HEK293 (cell line): ENCODE measurements at regions not wholly inside any gene's neighbourhood (a gene's known extent, or its start where the extent isn't known, plus 50 kb on each side); places are given as distances from the start of the nearest gene placed in this dataset.

Source experiments
- CTCF ChIA-PET: fragments of 350-600 bp; formaldehyde crosslinking; extraction: SDS; loops from one replicate; lab custom pipeline; 2021; ENCODE audit warnings: antibody characterized with exemption; lab: Yijun Ruan, JAX
- POLR2A ChIA-PET: fragments of 300-600 bp; formaldehyde crosslinking; extraction: SDS; loops from one replicate; lab custom pipeline; 2020; ENCODE audit warnings: antibody characterized with exemption, inconsistent platforms; lab: Yijun Ruan, JAX
- H3K27ac ChIP-seq: fragments of 200-500 bp; sonication (Bioruptor generic); 2 replicates; pipeline ENCODE4 v1.5.1; 2014; ENCODE audit warnings: low read depth, low read length, control low read depth, inconsistent platforms; ENCODE audit errors: extremely low read depth
- H3K36me3 ChIP-seq, 2 experiments: fragments of 200-500 bp in 1 of 2; sonication (Bioruptor generic) in 1 of 2; 1 replicate in 1 of 2; 2 replicates in 1 of 2; pipeline ENCODE4 v1.5.1; 2014 to 2017; ENCODE audit warnings: inconsistent platforms in 2 of 2, low read length in 2 of 2; ENCODE audit not compliant: control insufficient read depth in 2 of 2, insufficient read depth in 1 of 2
- H3K4me1 ChIP-seq: fragments of 200-500 bp; sonication (Bioruptor generic); 2 replicates; pipeline ENCODE4 v1.5.1; 2014; ENCODE audit warnings: mild to moderate bottlenecking, low read length, inconsistent platforms; ENCODE audit not compliant: control insufficient read depth, insufficient read depth
- H3K4me3 ChIP-seq: 2 replicates; pipeline ENCODE4 v1.5.1; 2011; ENCODE audit warnings: low read depth, mild to moderate bottlenecking, control low read depth, low read length, moderate library complexity
- H3K9me3 ChIP-seq: fragments of 200-500 bp; sonication (Bioruptor generic); 2 replicates; pipeline ENCODE4 v1.5.1; 2014; ENCODE audit warnings: low read depth, low read length, inconsistent platforms; ENCODE audit not compliant: control insufficient read depth, insufficient read depth
- PRDM1 ChIP-seq: fragments of 450-650 bp; formaldehyde crosslinking; IDR thresholded peaks from 2 replicates; pipeline ENCODE4; 2016; ENCODE audit warnings: missing biosample characterization, missing genetic modification characterization
- PRDM4 ChIP-seq: fragments of 450-650 bp; formaldehyde crosslinking; IDR thresholded peaks from 2 replicates; pipeline ENCODE4 v1.5.1; 2017; ENCODE audit warnings: missing biosample characterization, missing genetic modification characterization
- SP2 ChIP-seq: fragments of 450-650 bp; formaldehyde crosslinking; IDR thresholded peaks from 2 replicates; pipeline ENCODE4 v1.5.1; 2016; ENCODE audit warnings: missing biosample characterization, missing genetic modification characterization
- TSHZ1 ChIP-seq: fragments of 450-650 bp; formaldehyde crosslinking; IDR thresholded peaks from 2 replicates; pipeline ENCODE4 v1.5.1; 2016; ENCODE audit warnings: missing biosample characterization, missing genetic modification characterization, borderline replicate concordance
- ZFP37 ChIP-seq: fragments of 450-650 bp; formaldehyde crosslinking; IDR thresholded peaks from 2 replicates; pipeline ENCODE4 v1.5.1; 2016; ENCODE audit warnings: missing biosample characterization, missing genetic modification characterization
- ZIC2 ChIP-seq: fragments of 450-650 bp; formaldehyde crosslinking; IDR thresholded peaks from 2 replicates; pipeline ENCODE4 v1.5.1; 2016; ENCODE audit warnings: missing biosample characterization, missing genetic modification characterization
- ZNF146 ChIP-seq: fragments of 450-650 bp; formaldehyde crosslinking; IDR thresholded peaks from 2 replicates; pipeline ENCODE4 v1.5.1; 2016; ENCODE audit warnings: missing biosample characterization, missing genetic modification characterization
- ZNF248 ChIP-seq: fragments of 450-650 bp; formaldehyde crosslinking; IDR thresholded peaks from 2 replicates; pipeline ENCODE4 v1.5.1; 2017; ENCODE audit warnings: missing biosample characterization, missing genetic modification characterization
- ZNF302 ChIP-seq: fragments of 450-650 bp; formaldehyde crosslinking; IDR thresholded peaks from 2 replicates; pipeline ENCODE4 v1.5.1; 2016; ENCODE audit warnings: missing biosample characterization, missing genetic modification characterization, low read depth
- ZNF518A ChIP-seq: fragments of 450-650 bp; formaldehyde crosslinking; conservative IDR thresholded peaks from 2 replicates; pipeline ENCODE4 v1.5.1; 2016; ENCODE audit warnings: low read depth, missing biosample characterization, missing genetic modification characterization
- ZNF549 ChIP-seq: fragments of 450-650 bp; IDR thresholded peaks from 2 replicates; pipeline ENCODE4 v1.5.1; 2018; ENCODE audit warnings: missing biosample characterization, missing genetic modification characterization, mild to moderate bottlenecking, inconsistent platforms, moderate library complexity
- ZNF621 ChIP-seq: fragments of 450-650 bp; formaldehyde crosslinking; IDR thresholded peaks from 2 replicates; pipeline ENCODE4 v1.5.1; 2017; ENCODE audit warnings: missing biosample characterization, missing genetic modification characterization
- ZNF792 ChIP-seq: fragments of 450-650 bp; formaldehyde crosslinking; IDR thresholded peaks from 2 replicates; pipeline ENCODE4 v1.5.1; 2016; ENCODE audit warnings: missing biosample characterization, missing genetic modification characterization
- TF ChIP-seq, protein P1 (sequence below): fragments of 450-650 bp; formaldehyde crosslinking; IDR thresholded peaks from 2 replicates; pipeline ENCODE4 v1.5.1; 2016; ENCODE audit warnings: missing biosample characterization, missing genetic modification characterization

DNA sequence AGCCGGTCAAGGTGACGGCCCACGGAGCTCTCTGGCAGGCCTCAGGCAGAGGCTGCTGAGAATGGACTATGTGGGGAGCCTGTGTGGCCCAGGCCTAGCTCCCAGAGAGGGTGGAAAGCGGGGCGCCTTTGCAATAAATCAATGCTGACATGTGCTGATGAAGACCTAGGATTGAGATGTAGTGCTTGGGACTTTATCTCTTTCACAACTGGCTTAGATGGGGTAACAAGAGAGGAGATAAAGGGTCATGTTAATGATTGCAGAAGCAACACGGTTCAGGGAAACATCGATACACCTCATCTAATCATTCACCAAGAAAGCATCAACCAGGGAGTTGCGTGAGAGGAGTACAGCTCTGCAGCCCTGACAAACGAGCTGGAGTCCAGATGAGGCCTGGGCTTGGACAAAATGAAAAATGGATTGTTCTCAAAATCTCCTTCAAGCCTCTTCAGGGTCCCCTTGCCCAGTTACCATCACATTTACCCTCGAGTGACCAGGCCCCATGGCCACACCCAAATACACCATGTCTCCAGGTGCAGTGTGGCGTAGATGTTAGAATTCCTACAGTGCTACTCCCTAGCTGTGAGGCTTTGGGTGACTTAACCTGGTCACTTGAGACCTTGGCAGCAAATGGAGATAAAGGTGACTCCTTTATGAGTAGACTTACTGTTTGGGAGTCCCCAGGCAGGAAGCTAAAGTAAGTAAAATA is 146.4 kb upstream of the LIPC start:
- H3K27ac ChIP-seq: no peak overlapping the region
- H3K4me3 ChIP-seq: no peak overlapping the region
- no peaks in the 10 kb centered on the region for H3K36me3 ChIP-seq
- POLR2A ChIA-PET: no interaction called here
- CTCF ChIA-PET: interaction anchor here (0.6 to 0.9 kb wide), 2 partner anchors 14 to 258 kb away, joined by 3 to 4 read pairs; no protein-coding TSS in a partner anchor
- no peaks in the 10 kb centered on the region for H3K9me3 ChIP-seq
- no peak for TF ChIP-seq ZNF549
- no peak for TF ChIP-seq TSHZ1 (tag by site-specific recombination)
- TF ChIP-seq ZIC2 (tag by site-specific recombination): no peak
- TF ChIP-seq ZNF248 (tag by site-specific recombination): no peak
- TF ChIP-seq ZNF621 (tag by site-specific recombination): no peak
- TF ChIP-seq PRDM1: no peak
- no peak for TF ChIP-seq ZFP37 (tag by site-specific recombination)
- no peak for TF ChIP-seq ZNF518A
- TF ChIP-seq ZNF792 (tag by site-specific recombination): no peak
- TF ChIP-seq PRDM4: no peak
- TF ChIP-seq, protein P1, sequence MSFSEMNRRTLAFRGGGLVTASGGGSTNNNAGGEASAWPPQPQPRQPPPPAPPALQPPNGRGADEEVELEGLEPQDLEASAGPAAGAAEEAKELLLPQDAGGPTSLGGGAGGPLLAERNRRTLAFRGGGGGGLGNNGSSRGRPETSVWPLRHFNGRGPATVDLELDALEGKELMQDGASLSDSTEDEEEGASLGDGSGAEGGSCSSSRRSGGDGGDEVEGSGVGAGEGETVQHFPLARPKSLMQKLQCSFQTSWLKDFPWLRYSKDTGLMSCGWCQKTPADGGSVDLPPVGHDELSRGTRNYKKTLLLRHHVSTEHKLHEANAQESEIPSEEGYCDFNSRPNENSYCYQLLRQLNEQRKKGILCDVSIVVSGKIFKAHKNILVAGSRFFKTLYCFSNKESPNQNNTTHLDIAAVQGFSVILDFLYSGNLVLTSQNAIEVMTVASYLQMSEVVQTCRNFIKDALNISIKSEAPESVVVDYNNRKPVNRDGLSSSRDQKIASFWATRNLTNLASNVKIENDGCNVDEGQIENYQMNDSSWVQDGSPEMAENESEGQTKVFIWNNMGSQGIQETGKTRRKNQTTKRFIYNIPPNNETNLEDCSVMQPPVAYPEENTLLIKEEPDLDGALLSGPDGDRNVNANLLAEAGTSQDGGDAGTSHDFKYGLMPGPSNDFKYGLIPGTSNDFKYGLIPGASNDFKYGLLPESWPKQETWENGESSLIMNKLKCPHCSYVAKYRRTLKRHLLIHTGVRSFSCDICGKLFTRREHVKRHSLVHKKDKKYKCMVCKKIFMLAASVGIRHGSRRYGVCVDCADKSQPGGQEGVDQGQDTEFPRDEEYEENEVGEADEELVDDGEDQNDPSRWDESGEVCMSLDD (tag by site-specific recombination): no peak
- TF ChIP-seq ZNF302: no peak
- no peak for TF ChIP-seq SP2
- no peak for TF ChIP-seq ZNF146 (tag by site-specific recombination)
- no peaks in the 10 kb centered on the region for H3K4me1 ChIP-seq
